ENCODE measurements at regions not wholly inside any gene's neighbourhood (a gene's known extent, or its start where the extent isn't known, plus 50 kb on each side); places are given as distances from the start of the nearest gene placed in this dataset.

- no peaks in the 10 kb centered on the region for H3K27me3 Mint-ChIP-seq (ENCODE audit: insufficient read depth, low read depth, poor library complexity)
- H3K4me1 Mint-ChIP-seq, result no peaks in the 10 kb centered on the region
- H3K9me3 Mint-ChIP-seq, result peaks cover 17% of the 10 kb centered on the region
- Histone ChIP-seq H3K27me3 (ENCODE audit: insufficient read depth) (no peaks in the 10 kb centered on the region), H4K20me1 (replicated peaks; ENCODE audit: insufficient read depth) (no peaks in the 10 kb centered on the region), H3K27ac (ENCODE audit: low read depth) (no peak overlapping the region), H3K4me2 (no peak overlapping the region), H2AFZ (no peak overlapping the region), H3K4me1 (ENCODE audit: insufficient read depth) (no peaks in the 10 kb centered on the region), H3K4me3 (no peak overlapping the region), H3K9me2 (ENCODE audit: insufficient read depth) (no peaks in the 10 kb centered on the region), H3K36me3 (ENCODE audit: insufficient read depth) (0 out of 2 replicates have a peak, but pooled peaks cover 5% of the 10 kb centered on the region), H3K79me2 (replicated peaks; ENCODE audit: insufficient read depth) (no peaks in the 10 kb centered on the region), H3F3A (replicated peaks; ENCODE audit: low read depth) (no peaks in the 10 kb centered on the region)
- ATAC-seq, result no peak
- H3K27ac Mint-ChIP-seq, result no peak overlapping the region
- H3K4me3 Mint-ChIP-seq, result no peak overlapping the region
- peaks cover 8% of the 10 kb centered on the region; the same call in 1 of the 3 replicates for H3K36me3 Mint-ChIP-seq (ENCODE audit: low read depth)
- DNase-seq (ENCODE audit: low spot score), result no peak
- no peak for TF ChIP-seq CREB1 (CRISPR knock-in tag; IDR thresholded peaks at IDR 0.05; ENCODE audit: low read depth)
- TF ChIP-seq, protein P1, sequence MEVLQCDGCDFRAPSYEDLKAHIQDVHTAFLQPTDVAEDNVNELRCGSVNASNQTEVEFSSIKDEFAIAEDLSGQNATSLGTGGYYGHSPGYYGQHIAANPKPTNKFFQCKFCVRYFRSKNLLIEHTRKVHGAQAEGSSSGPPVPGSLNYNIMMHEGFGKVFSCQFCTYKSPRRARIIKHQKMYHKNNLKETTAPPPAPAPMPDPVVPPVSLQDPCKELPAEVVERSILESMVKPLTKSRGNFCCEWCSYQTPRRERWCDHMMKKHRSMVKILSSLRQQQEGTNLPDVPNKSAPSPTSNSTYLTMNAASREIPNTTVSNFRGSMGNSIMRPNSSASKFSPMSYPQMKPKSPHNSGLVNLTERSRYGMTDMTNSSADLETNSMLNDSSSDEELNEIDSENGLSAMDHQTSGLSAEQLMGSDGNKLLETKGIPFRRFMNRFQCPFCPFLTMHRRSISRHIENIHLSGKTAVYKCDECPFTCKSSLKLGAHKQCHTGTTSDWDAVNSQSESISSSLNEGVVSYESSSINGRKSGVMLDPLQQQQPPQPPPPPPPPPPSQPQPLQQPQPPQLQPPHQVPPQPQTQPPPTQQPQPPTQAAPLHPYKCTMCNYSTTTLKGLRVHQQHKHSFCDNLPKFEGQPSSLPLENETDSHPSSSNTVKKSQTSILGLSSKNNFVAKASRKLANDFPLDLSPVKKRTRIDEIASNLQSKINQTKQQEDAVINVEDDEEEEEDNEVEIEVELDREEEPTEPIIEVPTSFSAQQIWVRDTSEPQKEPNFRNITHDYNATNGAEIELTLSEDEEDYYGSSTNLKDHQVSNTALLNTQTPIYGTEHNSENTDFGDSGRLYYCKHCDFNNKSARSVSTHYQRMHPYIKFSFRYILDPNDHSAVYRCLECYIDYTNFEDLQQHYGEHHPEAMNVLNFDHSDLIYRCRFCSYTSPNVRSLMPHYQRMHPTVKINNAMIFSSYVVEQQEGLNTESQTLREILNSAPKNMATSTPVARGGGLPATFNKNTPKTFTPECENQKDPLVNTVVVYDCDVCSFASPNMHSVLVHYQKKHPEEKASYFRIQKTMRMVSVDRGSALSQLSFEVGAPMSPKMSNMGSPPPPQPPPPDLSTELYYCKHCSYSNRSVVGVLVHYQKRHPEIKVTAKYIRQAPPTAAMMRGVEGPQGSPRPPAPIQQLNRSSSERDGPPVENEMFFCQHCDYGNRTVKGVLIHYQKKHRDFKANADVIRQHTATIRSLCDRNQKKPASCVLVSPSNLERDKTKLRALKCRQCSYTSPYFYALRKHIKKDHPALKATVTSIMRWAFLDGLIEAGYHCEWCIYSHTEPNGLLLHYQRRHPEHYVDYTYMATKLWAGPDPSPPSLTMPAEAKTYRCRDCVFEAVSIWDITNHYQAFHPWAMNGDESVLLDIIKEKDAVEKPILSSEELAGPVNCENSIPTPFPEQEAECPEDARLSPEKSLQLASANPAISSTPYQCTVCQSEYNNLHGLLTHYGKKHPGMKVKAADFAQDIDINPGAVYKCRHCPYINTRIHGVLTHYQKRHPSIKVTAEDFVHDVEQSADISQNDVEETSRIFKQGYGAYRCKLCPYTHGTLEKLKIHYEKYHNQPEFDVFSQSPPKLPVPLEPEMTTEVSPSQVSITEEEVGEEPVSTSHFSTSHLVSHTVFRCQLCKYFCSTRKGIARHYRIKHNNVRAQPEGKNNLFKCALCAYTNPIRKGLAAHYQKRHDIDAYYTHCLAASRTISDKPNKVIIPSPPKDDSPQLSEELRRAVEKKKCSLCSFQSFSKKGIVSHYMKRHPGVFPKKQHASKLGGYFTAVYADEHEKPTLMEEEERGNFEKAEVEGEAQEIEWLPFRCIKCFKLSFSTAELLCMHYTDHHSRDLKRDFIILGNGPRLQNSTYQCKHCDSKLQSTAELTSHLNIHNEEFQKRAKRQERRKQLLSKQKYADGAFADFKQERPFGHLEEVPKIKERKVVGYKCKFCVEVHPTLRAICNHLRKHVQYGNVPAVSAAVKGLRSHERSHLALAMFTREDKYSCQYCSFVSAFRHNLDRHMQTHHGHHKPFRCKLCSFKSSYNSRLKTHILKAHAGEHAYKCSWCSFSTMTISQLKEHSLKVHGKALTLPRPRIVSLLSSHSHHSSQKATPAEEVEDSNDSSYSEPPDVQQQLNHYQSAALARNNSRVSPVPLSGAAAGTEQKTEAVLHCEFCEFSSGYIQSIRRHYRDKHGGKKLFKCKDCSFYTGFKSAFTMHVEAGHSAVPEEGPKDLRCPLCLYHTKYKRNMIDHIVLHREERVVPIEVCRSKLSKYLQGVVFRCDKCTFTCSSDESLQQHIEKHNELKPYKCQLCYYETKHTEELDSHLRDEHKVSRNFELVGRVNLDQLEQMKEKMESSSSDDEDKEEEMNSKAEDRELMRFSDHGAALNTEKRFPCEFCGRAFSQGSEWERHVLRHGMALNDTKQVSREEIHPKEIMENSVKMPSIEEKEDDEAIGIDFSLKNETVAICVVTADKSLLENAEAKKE (CRISPR knock-in tag; IDR thresholded peaks at IDR 0.05), result no peak
- TF ChIP-seq JUNB (IDR thresholded peaks at IDR 0.05; ENCODE audit: unreplicated experiment), result no peak
- no peak for TF ChIP-seq STAT1 (IDR thresholded peaks at IDR 0.05; ENCODE audit: unreplicated experiment)
- TF ChIP-seq NANOG (IDR thresholded peaks at IDR 0.05; ENCODE audit: borderline replicate concordance), result no peak
- TF ChIP-seq EZH2phosphoT487 (IDR thresholded peaks at IDR 0.05; ENCODE audit: unreplicated experiment), result no peak
Measured at GRCh38 chr3:25239042-25239441, 189.0 kb upstream of the RARB start.

DNA sequence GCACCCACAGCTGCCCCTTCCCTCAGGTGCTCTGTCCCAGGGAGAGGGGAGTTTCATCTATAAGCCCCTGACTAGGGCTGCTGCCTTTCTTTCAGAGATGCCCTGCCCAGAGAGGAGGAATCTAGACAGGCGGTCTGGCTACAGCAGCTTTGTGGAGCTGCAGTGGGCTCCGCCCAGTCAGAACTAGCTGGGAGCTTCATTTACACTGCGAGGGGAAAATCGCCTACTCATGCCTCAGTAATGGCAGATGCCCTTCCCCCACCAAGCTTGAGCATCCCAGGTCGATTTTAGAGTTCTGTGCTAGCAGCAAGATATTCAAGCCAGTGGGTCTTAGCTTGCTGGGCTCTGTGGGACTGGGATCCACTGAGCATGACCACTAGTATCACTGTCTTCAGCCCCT lies 181.2 kb upstream of the RARB start:
- Histone ChIP-seq H3K27me3 (ENCODE audit: insufficient read depth) (no peaks in the 10 kb centered on the region), H3K27ac (ENCODE audit: low read depth) (no peak overlapping the region), H3K4me1 (ENCODE audit: insufficient read depth) (no peaks in the 10 kb centered on the region), H4K20me1 (replicated peaks; ENCODE audit: insufficient read depth) (no peaks in the 10 kb centered on the region), H2AFZ (0 out of 2 replicates have a peak overlapping the region, but pooled peaks have one; percentile 63), H3K79me2 (replicated peaks; ENCODE audit: insufficient read depth) (no peaks in the 10 kb centered on the region), H3K4me3 (no peak overlapping the region), H3F3A (replicated peaks; ENCODE audit: low read depth) (no peaks in the 10 kb centered on the region), H3K36me3 (ENCODE audit: insufficient read depth) (no peaks in the 10 kb centered on the region), H3K9me2 (ENCODE audit: insufficient read depth) (0 out of 2 replicates have a peak, but pooled peaks cover 8% of the 10 kb centered on the region), H3K4me2 (no peak overlapping the region)
- DNase-seq (ENCODE audit: low spot score), result peak; percentile 33
- Mint-ChIP-seq H3K4me1 (no peaks in the 10 kb centered on the region; the same call in 2 of the 3 replicates), H3K4me3 (no peak overlapping the region), H3K27me3 (ENCODE audit: insufficient read depth, low read depth, poor library complexity) (peaks cover 5% of the 10 kb centered on the region), H3K9me3 (peaks cover 28% of the 10 kb centered on the region), H3K36me3 (ENCODE audit: low read depth) (peaks cover 18% of the 10 kb centered on the region; the same call in 2 of the 3 replicates), H3K27ac (no peak overlapping the region)
- no peak for ATAC-seq
- TF ChIP-seq POLR2AphosphoS5 (IDR thresholded peaks at IDR 0.05; ENCODE audit: low read depth) (no peak), ZNF114 (CRISPR knock-in tag; IDR thresholded peaks at IDR 0.05) (no peak), NANOG (IDR thresholded peaks at IDR 0.05; ENCODE audit: borderline replicate concordance) (no peak), REST (IDR thresholded peaks at IDR 0.05; ENCODE audit: unreplicated experiment) (no peak), ETS1 (IDR thresholded peaks at IDR 0.05) (no peak)
